ENCODE measurements at regions not wholly inside any gene's neighbourhood (a gene's known extent, or its start where the extent isn't known, plus 50 kb on each side); places are given as distances from the start of the nearest gene placed in this dataset.

DNA sequence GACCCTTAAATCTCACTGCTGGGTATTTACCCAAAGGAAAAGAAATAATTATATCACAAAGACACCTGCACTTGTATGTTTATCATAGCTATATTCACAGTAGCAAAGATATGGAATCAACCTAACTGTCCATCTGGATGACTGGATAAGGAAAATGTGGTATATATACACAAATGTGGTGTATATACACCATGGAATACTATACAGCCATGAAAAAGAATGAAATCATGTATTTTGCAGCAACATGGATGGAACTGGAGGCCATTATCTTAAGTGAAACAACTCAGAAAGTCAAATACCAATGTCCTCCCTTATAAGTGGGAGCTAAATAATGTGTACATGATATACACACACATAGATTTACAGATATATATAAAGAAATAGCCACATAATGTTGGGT lies 168.2 kb downstream of the SH2D4B start:
- no peaks in the 10 kb centered on the region for H3K27me3 ChIP-seq (ENCODE audit: control insufficient read depth, insufficient read depth, low read length)

DNA sequence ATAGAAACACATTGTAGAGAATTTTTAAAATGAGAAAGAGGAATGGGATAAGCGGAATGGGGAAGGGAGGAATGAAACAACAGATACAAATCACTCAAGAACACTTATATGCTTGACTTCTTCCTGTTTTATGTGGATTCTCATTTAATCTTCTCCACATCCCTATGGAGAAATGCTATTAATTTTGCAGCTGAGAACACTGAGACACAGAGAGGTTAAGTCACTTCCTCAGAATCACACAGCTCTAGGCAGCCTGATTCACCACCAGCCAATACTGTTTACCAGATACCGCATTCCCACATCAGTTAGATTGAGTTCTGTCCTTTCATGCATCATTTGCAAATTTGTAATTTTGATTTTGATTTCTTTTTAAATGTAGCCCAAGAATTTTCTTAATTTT lies 170.5 kb downstream of the SH2D4B start:
- no peak for TF ChIP-seq EZH2 (IDR thresholded peaks at IDR 0.05; ENCODE audit: low read length, missing control alignments)
- TF ChIP-seq, protein P1, sequence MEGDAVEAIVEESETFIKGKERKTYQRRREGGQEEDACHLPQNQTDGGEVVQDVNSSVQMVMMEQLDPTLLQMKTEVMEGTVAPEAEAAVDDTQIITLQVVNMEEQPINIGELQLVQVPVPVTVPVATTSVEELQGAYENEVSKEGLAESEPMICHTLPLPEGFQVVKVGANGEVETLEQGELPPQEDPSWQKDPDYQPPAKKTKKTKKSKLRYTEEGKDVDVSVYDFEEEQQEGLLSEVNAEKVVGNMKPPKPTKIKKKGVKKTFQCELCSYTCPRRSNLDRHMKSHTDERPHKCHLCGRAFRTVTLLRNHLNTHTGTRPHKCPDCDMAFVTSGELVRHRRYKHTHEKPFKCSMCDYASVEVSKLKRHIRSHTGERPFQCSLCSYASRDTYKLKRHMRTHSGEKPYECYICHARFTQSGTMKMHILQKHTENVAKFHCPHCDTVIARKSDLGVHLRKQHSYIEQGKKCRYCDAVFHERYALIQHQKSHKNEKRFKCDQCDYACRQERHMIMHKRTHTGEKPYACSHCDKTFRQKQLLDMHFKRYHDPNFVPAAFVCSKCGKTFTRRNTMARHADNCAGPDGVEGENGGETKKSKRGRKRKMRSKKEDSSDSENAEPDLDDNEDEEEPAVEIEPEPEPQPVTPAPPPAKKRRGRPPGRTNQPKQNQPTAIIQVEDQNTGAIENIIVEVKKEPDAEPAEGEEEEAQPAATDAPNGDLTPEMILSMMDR (conservative IDR thresholded peaks at IDR 0.05 in 1 of 2, IDR thresholded peaks at IDR 0.05 in 1 of 2; ENCODE audit: low read depth in 1 of 2, low read length in 2 of 2) = no peak
- no peak for DNase-seq (ENCODE audit: low read depth in 2 of 2)
- no peaks in the 10 kb centered on the region for H3K27me3 ChIP-seq (ENCODE audit: control insufficient read depth, insufficient read depth, low read length)
- no peak overlapping the region for H3K27ac ChIP-seq (ENCODE audit: insufficient read depth, low read length)
- no peaks in the 10 kb centered on the region for H3K79me2 ChIP-seq (ENCODE audit: control insufficient read depth, insufficient read depth, low read length)
- no peaks in the 10 kb centered on the region for H4K20me1 ChIP-seq (ENCODE audit: control insufficient read depth, extremely low read depth, insufficient read depth, low read length)
- H3K9me3 ChIP-seq (ENCODE audit: control insufficient read depth, insufficient read depth, low read depth, low read length) = no peaks in the 10 kb centered on the region
- no peak overlapping the region for H2AFZ ChIP-seq (ENCODE audit: low read length)
- H3K9ac ChIP-seq (ENCODE audit: insufficient read depth, low read length) = no peak overlapping the region
- H3K4me1 ChIP-seq (ENCODE audit: control insufficient read depth, extremely low read depth, insufficient read depth, low read length) = no peaks in the 10 kb centered on the region
- no peak overlapping the region for H3K4me3 ChIP-seq (replicated peaks in 1 of 4; ENCODE audit: control extremely low read depth in 1 of 4, insufficient read depth in 1 of 4, low read depth in 3 of 4, low read length in 4 of 4)
- no peaks in the 10 kb centered on the region for H3K36me3 ChIP-seq (ENCODE audit: control insufficient read depth, insufficient read depth, low read length)
- no peak overlapping the region for H3K4me2 ChIP-seq (ENCODE audit: extremely low read depth, insufficient read depth, low read length)

More for the DNA sequence above, 168.2 kb downstream of the SH2D4B start:
- no peak for TF ChIP-seq EZH2 (IDR thresholded peaks at IDR 0.05; ENCODE audit: low read length, missing control alignments)
- TF ChIP-seq, protein P1 (conservative IDR thresholded peaks at IDR 0.05 in 1 of 2, IDR thresholded peaks at IDR 0.05 in 1 of 2; ENCODE audit: low read depth in 1 of 2, low read length in 2 of 2) = no peak
- H3K4me3 ChIP-seq (replicated peaks in 1 of 4; ENCODE audit: control extremely low read depth in 1 of 4, insufficient read depth in 1 of 4, low read depth in 3 of 4, low read length in 4 of 4) = no peak overlapping the region
- H3K9ac ChIP-seq (ENCODE audit: insufficient read depth, low read length) = no peak overlapping the region
- no peaks in the 10 kb centered on the region for H3K79me2 ChIP-seq (ENCODE audit: control insufficient read depth, insufficient read depth, low read length)
- DNase-seq (ENCODE audit: low read depth in 2 of 2) = no peak
- H3K4me2 ChIP-seq (ENCODE audit: extremely low read depth, insufficient read depth, low read length) = no peak overlapping the region
- no peak overlapping the region for H2AFZ ChIP-seq (ENCODE audit: low read length)
- H4K20me1 ChIP-seq (ENCODE audit: control insufficient read depth, extremely low read depth, insufficient read depth, low read length) = no peaks in the 10 kb centered on the region
- H3K4me1 ChIP-seq (ENCODE audit: control insufficient read depth, extremely low read depth, insufficient read depth, low read length) = no peaks in the 10 kb centered on the region
- no peaks in the 10 kb centered on the region for H3K9me3 ChIP-seq (ENCODE audit: control insufficient read depth, insufficient read depth, low read depth, low read length)
- H3K36me3 ChIP-seq (ENCODE audit: control insufficient read depth, insufficient read depth, low read length) = no peaks in the 10 kb centered on the region
- H3K27ac ChIP-seq (ENCODE audit: insufficient read depth, low read length) = no peak overlapping the region

DNA sequence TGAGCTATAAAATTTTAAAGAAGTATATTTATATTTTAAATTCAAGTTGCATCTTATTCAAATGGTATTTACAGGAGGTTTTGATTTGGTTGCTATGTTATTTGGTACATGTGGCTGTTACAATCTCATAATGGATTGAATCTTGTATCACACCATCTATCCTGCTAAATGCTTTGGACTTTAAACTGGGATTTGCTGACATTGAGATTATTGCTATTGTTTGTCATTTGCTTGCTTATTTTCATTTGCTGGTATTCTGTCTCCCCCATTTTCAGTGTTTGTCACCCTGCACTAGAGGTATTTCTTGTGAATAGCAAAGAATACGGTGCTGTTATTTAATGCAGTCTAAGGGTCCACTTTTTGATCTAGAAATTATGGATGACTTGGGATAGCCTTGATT lies 171.1 kb downstream of the SH2D4B start:
- no peak overlapping the region for H2AFZ ChIP-seq (ENCODE audit: low read length)
- H3K27ac ChIP-seq (ENCODE audit: insufficient read depth, low read length) = no peak overlapping the region
- H3K79me2 ChIP-seq (ENCODE audit: control insufficient read depth, insufficient read depth, low read length) = no peaks in the 10 kb centered on the region
- H3K4me3 ChIP-seq (replicated peaks in 1 of 4; ENCODE audit: control extremely low read depth in 1 of 4, insufficient read depth in 1 of 4, low read depth in 3 of 4, low read length in 4 of 4) = no peak overlapping the region
- H3K9ac ChIP-seq (ENCODE audit: insufficient read depth, low read length) = no peak overlapping the region
- no peaks in the 10 kb centered on the region for H3K27me3 ChIP-seq (ENCODE audit: control insufficient read depth, insufficient read depth, low read length)
- no peak for DNase-seq (ENCODE audit: low read depth in 2 of 2)
- no peaks in the 10 kb centered on the region for H3K36me3 ChIP-seq (ENCODE audit: control insufficient read depth, insufficient read depth, low read length)
- TF ChIP-seq, protein P1 (conservative IDR thresholded peaks at IDR 0.05 in 1 of 2, IDR thresholded peaks at IDR 0.05 in 1 of 2; ENCODE audit: low read depth in 1 of 2, low read length in 2 of 2) = no peak
- TF ChIP-seq EZH2 (IDR thresholded peaks at IDR 0.05; ENCODE audit: low read length, missing control alignments) = no peak
- no peaks in the 10 kb centered on the region for H3K9me3 ChIP-seq (ENCODE audit: control insufficient read depth, insufficient read depth, low read depth, low read length)
- H3K4me2 ChIP-seq (ENCODE audit: extremely low read depth, insufficient read depth, low read length) = no peak overlapping the region
- no peaks in the 10 kb centered on the region for H4K20me1 ChIP-seq (ENCODE audit: control insufficient read depth, extremely low read depth, insufficient read depth, low read length)
- no peaks in the 10 kb centered on the region for H3K4me1 ChIP-seq (ENCODE audit: control insufficient read depth, extremely low read depth, insufficient read depth, low read length)

Measured in fibroblast of lung (primary cell).